ENCODE measurements at regions not wholly inside any gene's neighbourhood (a gene's known extent, or its start where the extent isn't known, plus 50 kb on each side); places are given as distances from the start of the nearest gene placed in this dataset.

GRCh38 chr12:115758877-115759620 is 518.4 kb downstream of the MED13L start:
- no peak for DNase-seq

GRCh38 chr12:115758183-115758582 is 519.3 kb downstream of the MED13L start:
- DNase-seq: no peak

DNA sequence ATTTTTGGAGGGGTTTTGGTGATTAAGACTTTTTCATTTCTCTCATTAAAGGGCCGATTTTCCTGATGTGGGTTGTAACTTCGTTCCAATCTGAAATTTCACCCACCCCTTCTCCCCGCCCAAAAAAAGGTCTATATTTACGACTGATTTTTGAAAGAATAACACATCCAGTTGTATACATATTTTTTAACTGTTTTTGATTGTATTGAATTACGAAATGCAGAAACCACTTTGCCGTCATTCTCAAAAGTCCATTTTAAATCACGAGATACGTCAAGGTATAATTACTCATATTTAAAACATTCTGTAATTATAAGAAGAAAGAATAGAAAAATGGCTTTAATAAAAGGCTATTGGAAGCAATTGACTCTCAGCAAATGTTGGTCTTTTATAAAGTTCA is 520.7 kb downstream of the MED13L start:
- no peak for DNase-seq

DNA sequence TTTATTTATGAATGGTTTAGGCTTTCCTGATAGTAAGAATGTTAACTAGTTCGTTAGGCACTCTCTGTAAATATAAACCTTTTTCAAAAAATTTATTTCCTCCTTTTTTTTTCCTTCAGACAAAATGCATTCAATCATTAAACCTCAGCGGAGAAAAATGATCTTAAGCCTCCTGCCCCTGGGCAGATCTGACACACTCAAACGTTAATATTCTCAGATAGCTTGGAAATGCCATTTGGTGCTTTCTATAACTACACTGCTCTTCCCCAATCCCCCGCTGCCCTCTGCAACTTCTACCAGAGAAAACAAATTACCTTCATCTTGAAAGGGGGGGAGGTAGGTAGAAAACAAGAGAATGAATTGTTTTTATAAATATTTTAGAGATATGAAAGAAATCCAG is 521.2 kb downstream of the MED13L start:
- DNase-seq: no peak

DNA sequence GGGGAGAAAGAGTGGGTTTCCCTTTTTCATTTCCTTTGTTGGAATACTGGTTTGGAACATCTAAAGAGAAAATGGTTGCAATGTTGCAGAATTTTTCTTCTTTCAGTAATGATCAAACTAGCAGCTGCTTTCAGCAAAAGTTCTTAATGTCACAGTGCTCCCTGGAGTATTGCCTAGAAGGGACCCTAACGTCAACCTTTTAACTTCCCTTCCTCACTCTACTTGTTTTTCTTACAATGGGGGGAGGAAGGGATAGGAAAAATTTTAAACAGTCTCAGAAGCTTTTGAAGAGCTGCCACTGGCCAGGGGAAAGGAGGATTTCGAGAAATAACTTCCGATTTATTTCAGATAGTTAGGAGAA is 521.8 kb downstream of the MED13L start:
- DNase-seq: no peak

GRCh38 chr12:115755061-115755724 is 522.3 kb downstream of the MED13L start:
- DNase-seq: no peak

- peak; percentile 57 for DNase-seq
Observed at GRCh38 chr12:115752913-115753726, 524.4 kb downstream of the MED13L start.

- no peak for DNase-seq
Observed at GRCh38 chr12:115752156-115752555, 525.3 kb downstream of the MED13L start.

DNA sequence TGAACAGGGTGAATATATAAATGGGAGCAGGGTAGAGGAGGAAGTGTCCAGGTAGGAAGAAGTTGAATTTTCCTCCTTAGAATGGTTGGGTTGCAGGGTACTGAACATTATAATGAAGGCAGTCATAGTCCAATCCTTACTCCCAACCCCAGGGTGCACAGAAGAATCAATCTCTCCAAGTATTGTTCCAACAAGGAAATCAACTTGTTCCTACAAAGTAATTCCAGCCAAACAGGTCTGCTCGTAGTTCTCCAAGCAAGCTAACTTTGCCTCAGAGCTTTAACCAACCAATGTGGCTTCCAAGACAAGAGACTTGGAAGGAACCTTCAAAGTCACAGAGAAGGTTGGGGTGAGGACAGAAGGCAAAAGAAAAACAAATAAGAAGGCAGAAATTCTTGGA is 527.2 kb downstream of the MED13L start:
- no peak for DNase-seq

GRCh38 chr12:115749071-115749841 is 528.2 kb downstream of the MED13L start:
- no peak for DNase-seq

DNA sequence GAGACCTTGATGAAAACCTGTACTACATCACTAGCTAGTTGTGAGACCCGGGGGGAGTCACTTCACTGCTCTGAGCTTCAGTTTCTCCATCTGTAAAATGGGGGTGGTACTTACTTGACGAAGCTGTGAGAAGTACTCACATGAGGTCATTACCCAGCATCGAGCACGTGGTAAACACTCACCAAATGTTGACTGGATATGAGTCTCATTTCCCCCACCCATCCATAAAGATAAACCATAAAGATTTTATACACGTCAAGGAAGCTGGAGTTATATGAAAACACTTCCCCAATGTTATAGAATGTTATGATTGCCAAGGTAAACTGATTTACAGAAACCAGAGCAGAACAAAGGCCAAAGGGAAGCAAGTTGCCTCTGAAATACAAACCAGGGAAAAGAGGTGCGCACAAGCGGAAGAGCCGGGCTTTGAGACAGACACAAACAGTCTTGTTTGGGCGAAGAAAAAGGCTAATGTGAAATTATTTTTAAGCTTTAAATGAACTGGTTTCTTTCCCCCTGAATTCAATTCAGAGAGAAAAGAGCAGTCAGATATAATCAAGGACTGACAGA is 536.8 kb downstream of the MED13L start:
- DNase-seq: no peak

- no peak for DNase-seq
Observed at GRCh38 chr12:115737895-115738294, 539.6 kb downstream of the MED13L start.

DNA sequence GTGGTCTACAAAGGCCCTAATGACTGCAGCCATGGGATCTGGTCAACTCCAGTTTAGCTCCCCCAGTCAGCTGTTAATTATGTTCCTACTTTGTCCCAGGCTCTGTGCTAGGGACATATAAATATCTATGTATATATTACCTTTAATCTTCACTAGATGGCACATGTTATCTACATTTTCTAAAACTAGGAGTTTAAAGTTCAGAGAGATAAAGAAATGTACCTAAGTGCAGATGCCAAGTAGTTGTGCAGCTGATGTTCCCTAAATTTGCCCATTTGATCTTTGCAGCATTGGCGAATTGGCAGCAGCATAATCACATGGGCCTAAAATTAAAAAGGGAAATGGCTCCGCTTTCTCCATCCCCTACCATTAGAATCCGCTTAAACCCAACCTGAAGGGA is 541.1 kb downstream of the MED13L start:
- DNase-seq: no peak

GRCh38 chr12:115730975-115731541 is 546.4 kb downstream of the MED13L start:
- DNase-seq: no peak

DNA sequence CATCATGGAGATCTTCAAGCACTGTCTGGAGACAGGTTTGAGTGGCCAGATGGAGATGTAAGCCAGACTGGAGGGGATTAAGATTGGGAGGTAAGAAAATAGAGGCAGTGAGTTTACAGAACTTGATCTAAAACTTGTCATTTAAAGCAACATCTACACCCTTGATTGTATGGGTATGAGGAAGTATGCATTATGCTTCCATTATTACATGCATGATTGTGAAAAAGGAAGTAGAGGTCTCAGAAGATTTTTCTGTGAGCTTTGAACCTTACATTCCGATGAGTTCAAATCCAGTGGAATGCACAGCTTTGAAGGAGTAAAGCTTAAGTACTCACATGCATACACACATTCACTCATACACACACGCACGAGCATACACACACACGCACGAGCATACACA is 550.8 kb downstream of the MED13L start:
- DNase-seq: no peak

- DNase-seq: no peak
Observed at GRCh38 chr12:115722181-115722580, 555.3 kb downstream of the MED13L start.

DNA sequence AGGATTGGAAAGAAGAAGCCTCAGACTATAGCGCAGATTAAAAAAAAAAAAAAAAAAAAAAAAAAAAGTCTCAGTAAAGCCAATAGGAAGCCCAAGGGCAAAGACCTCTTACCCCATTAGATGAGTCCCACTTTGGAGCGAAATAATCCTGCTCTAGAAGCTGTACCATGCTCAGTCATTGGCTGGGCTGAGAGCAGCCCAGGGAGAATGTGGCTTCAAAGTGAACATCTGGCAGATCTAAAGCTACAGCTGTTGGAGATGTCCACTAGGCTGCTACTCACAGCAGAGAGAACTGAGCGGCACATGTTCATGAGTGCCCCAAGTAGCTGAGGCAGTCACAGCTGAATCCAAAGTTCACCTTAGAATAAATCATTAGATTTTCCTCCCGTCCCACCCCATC is 560.9 kb downstream of the MED13L start:
- DNase-seq: no peak

DNA sequence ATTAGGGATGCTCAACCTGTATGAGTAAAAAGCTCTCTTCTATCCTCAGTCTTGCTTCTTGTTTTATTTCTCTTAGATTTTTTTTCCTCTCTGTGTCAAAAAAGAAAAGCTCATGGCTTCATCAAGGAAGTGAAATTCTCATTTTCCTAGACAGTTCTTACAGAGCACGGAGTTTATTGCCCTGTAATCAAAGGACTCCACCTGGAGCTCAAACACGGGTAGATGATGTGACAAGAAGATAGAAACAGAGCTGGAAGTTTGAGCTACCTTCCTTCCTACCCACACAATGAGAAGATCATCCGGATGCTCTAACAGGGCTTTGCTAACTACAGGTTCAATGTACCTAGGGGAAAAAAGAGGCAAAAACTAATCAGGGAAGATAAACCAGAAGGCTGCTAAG is 564.8 kb downstream of the MED13L start:
- no peak for DNase-seq

DNA sequence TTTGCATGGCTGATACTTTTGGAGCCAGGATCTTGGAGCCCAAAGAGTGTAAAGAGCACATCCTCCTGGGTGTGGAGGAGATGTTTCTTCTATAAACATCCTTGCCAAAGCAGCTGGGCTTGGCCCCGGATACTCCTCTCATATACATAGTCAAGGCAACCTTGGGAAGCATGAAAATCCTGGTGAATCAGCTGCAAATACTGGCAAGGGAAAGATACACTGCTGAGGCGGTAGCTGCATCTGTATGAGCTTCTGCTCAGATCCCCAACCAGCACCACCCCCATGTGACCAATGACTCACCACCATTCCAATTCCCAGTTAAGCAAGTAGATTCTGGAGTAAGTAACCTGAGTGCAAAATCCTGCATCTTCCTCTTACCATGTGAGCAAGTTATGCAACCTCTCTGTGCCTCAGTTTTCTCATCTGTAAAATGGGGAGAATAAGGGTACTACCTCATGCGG is 567.4 kb downstream of the MED13L start:
- no peak for DNase-seq

GRCh38 chr12:115709540-115710011 is 567.9 kb downstream of the MED13L start:
- peak; percentile 47 for DNase-seq

DNA sequence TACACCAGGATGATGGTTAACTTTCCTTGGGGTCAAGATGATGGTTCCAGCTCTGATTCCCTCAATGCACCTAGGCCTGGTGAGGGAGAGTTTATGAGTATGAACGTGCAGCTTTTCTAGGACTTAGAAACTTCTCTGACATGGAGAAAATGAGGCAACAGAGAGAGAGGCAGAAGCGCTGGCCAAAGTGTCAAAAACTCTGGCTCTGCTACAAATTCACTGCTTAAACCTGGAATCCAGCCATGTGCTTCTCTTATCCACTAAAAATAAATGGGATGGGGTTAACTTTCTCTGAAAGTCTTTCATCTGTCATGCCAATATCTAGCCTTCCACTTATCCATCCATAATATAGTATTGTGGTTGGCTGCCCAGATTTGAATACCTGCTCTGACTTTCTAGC is 568.7 kb downstream of the MED13L start:
- DNase-seq: no peak

All from right kidney (tissue), 1 donor.